ENCODE measurements at regions not wholly inside any gene's neighbourhood (a gene's known extent, or its start where the extent isn't known, plus 50 kb on each side); places are given as distances from the start of the nearest gene placed in this dataset.

DNA sequence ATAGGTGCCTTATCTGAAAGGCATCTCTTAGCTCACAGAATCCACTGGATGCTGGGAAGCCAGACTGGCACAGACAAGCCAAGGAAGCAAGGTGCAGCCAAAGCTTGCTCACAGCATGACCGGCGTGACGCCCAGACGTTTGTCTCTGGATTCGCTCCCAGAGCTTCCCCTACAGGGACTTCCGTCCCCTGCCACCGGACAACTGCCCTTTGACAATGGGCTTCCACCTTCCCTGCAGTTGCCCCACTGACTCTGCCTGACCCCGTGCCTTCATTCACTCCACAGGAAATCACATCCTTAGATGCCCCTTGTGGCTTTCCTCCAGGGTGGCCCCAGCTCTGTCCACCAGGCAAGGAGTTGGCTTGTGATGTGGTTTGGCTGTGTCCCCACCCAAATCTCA, 94.8 kb upstream of the CDH4 start:
- no peak for TF ChIP-seq CTCF (IDR thresholded peaks at IDR 0.05; ENCODE audit: low read length)
- no peak for TF ChIP-seq EZH2 (optimal IDR thresholded peaks at IDR 0.05; ENCODE audit: low read depth, low read length)
- TF ChIP-seq EZH2phosphoT487 (IDR thresholded peaks at IDR 0.05; ENCODE audit: low read length), result no peak
